Kidney glomerular epithelial cell (primary cell): ENCODE measurements at regions not wholly inside any gene's neighbourhood (a gene's known extent, or its start where the extent isn't known, plus 50 kb on each side); places are given as distances from the start of the nearest gene placed in this dataset.

ENCODE experiments used
- DNase-seq: peaks from one replicate; lab custom pipeline; 2025; lab: John Stamatoyannopoulos, UW

GRCh38 chr1:67614511-67614934 lies 70.5 kb upstream of the GADD45A start:
- no peak for DNase-seq

DNA sequence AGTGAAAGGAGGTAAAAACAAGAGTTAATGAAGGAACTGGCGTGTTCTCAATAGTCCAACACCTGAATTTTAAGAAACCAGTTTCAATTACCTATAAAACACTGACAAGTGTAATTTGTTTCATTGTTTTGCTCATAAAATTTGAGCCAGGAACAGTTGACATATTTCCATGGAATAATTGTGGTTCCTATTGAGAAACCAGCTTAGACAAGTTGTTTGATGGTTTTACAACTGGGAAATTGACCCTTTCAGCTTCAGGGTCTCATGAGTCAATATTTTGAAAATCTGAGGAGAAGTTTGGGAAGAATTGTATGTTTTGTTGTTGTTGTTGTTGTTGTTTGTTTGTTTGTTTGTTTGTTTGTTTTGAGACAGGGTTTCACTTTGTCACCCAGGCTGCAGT lies 69.1 kb upstream of the GADD45A start:
- DNase-seq = no peak

DNA sequence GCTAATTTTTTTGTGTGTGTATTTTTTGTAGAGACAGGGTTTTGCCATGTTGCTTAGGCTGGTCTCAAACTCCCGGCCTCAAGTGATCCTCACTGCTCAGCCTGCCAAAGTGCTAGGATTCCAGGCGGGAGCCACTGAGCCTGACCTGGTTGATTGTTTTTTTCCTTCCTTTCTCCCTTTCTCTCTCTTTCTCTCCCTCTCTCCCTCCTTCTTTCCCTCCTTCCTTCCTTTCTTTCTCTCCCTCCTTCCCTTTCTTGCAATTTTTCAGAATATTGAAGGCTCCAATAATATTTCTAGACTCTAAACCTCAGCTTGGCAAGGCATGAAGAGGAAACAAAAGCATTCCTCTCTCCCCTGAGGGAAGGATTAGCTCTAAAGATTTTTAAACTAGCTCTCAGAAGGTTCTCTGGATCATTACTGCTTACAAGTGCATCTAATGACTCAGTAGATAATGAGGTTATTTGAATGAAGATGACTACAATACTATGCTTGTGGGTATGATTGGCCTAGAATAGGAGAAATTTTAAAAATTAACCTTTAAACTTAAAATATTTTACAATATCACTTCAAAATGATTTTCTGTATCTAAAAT lies 68.5 kb upstream of the GADD45A start:
- no peak for DNase-seq

DNA sequence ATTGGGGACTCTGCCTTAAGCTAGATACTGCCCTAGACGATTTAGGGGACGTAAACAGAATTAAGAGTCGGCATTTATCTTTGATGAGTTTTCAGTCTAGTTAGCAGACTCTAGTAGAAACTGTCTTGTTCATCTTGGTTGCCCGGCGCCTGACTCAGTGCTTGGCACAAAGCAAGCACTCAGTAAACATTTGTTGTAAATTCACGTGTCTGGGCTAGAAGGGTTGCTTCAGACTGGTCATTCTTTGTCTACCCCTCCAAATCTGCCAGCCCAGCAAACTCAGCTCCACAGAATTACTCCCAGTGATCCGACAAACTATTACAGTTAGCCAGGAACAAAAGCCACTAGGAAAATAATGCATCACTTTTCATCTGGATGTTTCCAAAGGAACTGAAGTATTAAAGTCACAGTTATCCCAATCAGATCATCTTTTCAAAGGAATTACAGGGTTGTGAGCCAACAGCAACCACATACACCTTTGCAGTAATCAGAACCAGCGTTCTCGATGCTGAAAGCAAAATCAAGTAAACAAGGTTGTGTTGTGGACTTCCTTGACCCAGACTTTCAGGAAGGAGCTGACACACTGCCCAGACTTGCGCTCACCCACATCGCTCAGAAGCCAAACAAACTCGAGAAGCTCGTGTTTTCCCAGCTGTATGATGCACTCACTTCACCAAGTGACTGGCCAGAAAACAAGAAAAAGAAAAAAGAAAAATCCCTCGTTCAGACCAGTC lies 66.5 kb upstream of the GADD45A start:
- peak; percentile 57 for DNase-seq

DNA sequence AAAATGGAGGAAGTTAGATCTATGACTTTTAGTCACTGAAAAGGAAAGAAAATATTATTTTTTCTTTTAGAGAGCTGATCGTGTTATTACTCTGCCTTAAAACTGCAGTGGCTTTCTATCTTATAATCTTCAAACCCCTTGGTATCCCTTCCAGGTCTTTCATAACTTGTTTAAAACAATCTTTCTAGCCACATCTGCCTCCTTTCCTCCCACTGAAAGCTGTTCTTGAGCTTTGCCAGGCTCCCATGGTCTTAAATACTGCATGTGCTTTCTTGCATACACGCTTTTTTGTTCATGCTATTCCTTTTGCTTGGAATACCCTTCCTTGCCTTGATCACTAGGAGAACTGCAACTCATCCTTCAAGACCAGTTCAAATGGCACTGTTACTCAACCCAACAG lies 65.9 kb upstream of the GADD45A start:
- DNase-seq = no peak

DNA sequence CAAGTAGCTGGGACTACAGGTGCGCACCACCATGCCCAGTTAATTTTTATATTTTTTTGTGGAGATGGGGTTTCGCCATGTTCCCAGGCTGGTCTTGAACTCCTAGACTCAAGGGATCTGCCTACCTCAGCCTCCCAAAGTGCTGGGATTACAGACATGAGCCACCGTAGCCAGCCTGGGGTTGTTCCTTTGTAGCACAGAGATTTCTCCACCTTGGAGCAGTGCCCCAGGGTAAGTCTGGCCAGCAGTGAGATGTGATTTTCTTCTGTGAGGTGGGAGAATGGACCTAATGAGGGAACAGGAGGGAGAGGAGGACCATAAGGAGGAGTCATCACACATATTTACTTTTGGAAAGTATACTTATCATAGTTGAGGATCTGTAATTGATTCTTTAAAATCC lies 61.1 kb upstream of the GADD45A start:
- DNase-seq = no peak

DNA sequence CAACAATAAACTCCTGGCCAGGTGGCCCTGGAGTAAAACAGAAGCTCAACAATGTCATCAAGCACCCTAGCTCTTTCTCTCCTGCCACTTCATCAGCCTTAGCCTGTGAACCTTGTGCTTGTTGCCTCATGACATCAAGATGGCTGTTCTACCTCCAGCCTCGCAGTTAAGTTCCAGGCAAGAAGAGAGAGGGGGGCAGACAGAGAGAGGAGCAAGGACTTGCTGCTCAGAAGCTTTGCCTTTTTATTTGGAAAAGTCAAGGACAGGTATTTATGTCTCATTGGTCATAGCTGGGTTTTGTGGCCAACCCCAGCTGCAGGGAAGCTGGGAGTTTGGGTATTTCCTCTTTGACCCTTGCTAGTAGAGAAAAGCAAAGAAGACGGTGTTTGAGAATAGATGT lies 60.3 kb upstream of the GADD45A start:
- DNase-seq = no peak

DNA sequence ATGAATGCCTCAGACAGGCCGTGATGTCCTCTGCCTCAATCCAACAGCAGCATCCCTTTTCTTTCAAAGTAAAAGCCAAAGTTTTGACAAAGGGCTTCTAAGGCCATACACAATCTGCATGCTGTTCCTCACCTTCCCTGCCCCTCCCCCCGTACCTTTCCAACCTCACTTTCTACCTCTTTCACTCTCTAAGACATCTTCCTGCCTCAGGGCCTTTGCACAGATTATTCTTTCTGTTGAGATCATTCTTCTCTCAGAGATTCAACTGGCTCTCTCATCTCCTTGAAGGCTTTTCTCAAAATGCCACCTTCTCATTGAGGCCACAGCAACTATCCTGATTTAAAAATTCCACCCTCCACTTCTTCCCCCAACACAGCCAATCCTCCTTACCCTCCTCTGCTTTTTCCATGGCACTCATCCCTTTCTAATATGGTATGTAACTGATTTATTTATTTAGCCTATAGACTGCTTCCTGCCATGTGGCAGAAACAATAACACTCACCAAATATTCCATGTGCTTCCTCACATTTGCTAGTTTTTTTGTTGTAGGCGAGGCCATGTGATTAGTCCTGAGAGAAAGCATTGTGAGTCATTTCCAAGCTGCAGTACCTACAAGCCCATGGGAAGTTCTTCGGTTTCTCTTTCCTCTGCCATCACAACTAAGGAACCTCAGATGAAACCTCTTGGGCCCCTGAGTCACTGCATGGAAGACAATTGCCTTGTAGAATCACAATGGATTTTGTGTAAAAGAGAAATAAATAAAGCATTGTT lies 58.7 kb upstream of the GADD45A start:
- DNase-seq = peak; percentile 23

DNA sequence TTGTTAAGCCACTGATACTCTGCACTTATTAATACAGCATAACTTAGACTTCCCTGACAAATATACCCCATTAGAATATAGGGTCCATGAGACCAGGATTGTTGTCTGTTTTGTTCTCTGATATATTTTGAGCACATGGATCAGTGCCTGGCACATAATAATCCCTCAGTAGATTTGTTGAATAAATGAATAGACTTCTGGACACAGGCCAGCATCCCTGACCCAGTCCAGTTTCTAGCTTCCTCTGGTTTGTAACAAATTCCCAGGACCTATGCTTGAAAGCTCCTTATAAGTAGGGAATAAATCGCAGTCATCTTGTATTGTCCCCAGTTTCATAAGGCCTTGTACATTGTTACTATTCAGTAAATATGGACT lies 58.2 kb upstream of the GADD45A start:
- no peak for DNase-seq

- DNase-seq = no peak
Observed at GRCh38 chr1:67627336-67627735, 57.7 kb upstream of the GADD45A start.

- no peak for DNase-seq
Observed at GRCh38 chr1:67627906-67628305, 57.1 kb upstream of the GADD45A start.

- DNase-seq = peak; percentile 22
Observed at GRCh38 chr1:67629370-67630075, 55.5 kb upstream of the GADD45A start.

- no peak for DNase-seq
Observed at GRCh38 chr1:67630438-67631045, 54.5 kb upstream of the GADD45A start.

GRCh38 chr1:67632356-67632755 lies 52.6 kb upstream of the GADD45A start:
- DNase-seq = no peak

DNA sequence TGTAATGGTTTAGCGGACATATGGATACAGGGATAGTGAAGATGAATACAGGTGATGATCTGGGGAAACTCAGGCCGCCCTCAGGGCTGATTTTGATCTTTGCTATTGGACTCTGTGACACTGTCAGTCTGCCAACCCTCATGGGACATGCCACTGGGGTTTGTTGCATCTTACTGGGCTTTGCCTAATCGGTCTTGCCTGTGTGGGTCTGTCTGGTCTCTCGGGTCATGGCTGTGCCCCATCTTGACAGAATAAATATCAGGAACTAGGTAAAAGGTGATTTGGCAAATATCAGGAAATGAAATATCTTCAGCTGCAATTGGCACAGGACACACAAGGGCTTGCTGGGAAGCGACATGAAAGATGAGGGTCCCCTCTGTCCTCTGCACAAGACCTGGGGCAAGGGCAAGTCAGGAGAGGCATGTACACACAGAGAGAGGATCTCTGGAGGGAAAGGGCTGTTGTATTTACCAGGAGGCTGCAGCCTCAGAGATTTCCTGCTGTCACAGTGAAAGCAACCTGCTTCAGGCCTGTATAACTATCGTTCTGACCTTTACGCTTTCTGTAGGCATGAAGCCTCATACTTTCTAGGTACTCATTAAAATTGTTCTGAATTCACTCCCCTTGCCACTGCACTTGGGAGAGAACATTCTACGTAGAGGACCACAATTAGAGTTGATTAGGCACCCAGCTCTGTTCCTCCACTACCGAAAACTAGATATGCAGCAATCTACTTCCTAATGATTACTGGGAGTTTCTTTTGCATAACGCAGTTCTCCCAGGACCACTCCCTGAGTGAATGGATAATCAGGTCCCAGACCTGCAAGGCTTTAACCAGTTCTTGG lies 52.0 kb upstream of the GADD45A start:
- DNase-seq = no peak

DNA sequence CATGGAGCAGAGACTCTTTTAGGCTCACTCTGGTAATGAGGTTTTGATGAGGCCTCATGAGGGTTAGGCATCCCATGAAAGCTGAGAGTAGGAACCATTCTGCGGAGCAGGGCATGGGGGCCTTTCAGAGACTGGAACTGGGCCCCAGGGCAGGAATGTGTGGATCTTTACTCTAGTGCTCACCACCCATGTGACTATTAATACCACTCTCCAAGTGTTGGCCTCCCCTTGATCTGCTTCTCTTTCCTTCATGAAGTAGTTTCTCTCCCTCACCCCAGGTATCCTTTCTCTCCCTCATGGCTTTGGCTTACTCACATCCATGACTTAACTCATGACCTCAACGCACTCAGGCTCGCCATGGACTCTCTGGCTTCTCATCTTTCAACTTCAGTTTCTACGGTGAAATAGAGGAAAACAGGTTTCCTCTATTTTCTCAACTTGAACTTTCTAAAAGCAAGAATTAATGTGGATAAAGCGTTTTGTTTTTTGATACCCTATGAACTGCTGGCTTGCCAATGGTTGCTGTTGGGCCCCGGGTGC lies 50.5 kb upstream of the GADD45A start:
- no peak for DNase-seq

- DNase-seq = no peak
Observed at GRCh38 chr1:67635055-67635809, 49.8 kb upstream of the GADD45A start.
